Left kidney (tissue), 1 donor: ENCODE measurements at regions not wholly inside any gene's neighbourhood (a gene's known extent, or its start where the extent isn't known, plus 50 kb on each side); places are given as distances from the start of the nearest gene placed in this dataset.
"Not testable (repeated sequence)": the region's sequence is repeated elsewhere in the genome, so short reads cannot be mapped to it uniquely, and the experiment has no call there.

Experiments used
- DNase-seq: peaks from one replicate; pipeline ENCODE4 v3.0.0-alpha.2; 2013

GRCh38 chr18:47677952-47678351 lies 252.5 kb downstream of the SMAD2 start:
- no peak for DNase-seq

GRCh38 chr18:47669815-47670214 lies 260.6 kb downstream of the SMAD2 start:
- DNase-seq = no peak

DNA sequence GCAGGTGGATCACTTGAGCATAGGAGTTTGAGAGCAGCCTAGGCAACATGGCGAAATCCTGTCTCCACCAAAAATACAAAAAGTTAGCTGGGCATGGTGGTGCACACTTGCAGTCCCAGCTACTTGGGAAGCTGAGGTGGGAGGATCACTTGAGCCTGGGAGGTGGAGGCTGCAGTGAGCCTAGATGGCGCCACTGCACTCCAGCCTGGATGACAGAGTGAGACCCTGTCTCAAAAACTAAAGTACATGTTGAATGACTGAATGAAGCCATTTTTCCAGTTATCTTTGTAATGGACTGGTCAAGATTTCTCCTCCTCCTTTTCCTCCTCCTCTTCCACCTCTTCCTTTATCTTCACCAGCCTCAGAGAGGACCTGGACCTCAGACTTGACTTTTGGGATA lies 272.0 kb downstream of the SMAD2 start:
- no peak for DNase-seq

DNA sequence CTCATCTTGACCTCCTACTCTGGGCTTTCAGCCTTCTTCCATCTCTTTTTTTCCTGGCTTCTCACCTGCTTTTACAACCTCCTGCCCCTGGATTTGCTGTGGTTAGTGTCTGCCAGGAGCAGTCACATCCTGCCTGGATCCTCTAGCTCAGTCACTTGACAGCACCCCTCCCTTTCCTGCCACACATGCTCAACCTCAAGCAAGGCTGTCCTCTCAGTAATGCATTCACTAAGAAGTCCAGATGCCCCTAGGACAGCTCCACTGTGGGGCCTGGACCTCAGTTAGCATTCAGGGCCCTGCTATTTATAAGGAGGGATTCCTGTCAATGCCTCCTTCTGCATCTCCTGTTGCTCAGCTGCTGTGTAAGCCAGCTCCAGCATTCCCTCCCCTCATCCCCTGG lies 275.5 kb downstream of the SMAD2 start:
- no peak for DNase-seq

DNA sequence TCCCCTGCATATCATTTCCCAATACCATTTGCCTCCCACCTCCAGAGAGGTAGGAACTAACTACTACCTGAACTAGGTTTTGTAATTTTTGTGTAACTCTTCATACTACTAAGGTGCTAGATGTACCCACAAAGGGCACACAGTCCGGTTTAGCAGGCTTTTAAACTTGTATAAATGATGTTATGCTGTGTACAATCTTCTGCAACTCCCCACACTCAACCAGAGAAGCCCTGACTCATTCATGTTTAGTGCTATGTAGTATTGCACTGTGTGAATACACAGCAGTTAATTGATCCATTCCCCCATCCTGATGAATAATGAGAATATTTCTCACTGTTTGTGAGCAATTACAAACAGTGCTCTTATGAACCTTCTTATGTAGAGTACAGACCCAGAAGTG lies 285.6 kb downstream of the SMAD2 start:
- DNase-seq = no peak

DNA sequence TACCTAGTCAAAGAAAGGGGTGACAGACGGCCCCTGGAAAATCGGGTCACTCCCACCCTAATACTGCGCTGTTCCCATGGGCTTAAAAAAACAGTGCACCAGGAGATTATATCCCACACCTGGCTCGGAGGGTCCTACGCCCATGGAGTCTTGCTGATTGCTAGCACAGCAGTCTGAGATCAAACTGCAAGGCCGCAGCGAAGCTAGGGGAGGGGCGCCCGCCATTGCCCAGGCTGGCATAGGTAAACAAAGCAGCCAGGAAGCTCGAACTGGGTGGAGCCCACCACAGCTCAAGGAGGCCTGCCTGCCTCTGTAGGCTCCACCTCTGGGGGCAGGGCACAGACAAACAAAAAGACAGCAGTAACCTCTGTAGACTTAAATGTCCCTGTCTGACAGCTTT lies 292.9 kb downstream of the SMAD2 start:
- not testable (repeated sequence) for DNase-seq

DNA sequence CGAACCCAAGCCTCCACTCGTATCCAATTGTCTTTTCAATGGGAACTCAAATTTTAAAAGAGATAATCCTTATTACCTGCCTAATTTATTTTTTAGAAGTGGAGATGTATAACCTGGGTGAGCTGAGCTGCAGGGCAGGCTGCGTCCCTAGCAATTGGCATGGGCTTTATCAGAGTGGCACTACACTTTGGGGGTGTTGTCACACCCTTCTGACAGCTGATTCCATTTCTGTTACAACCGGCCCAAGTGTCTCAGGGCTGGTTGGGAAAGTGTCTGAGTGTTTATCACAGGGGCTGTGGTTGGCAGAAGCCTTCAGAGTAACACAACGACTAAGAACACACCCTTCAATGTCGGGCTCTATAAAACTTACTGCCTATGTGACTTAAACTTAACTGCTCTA lies 295.0 kb downstream of the SMAD2 start:
- no peak for DNase-seq

DNA sequence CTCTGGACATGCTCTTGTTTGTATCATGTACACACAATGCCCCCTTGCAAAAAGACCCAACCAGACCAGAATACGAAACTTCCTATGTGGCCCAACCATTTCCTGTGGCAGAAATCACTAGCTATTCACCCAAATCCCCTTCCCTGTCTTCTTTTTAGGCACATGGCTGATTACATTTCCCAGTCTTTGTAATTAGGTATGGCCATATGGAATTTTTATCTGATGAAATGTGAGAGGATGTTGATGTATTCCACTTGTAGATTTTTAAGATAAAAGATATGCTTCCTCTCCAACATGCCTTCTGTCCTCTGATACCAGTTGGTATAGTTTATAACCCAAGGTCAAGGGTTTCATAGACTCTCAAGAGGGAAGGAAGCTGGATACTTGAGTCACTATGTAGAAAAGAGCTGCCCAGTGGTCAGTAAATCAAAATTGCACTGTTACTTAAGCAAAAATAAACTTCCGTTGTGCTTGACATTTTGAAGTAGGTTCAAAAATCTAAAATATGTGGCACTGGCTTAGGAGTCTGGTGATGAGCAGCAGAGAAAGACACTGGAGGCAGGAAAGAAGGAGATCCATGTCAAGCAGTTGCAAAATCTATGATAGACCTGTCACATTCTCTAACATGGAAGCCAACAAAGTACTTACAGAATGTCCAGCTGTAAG lies 297.4 kb downstream of the SMAD2 start:
- no peak for DNase-seq

DNA sequence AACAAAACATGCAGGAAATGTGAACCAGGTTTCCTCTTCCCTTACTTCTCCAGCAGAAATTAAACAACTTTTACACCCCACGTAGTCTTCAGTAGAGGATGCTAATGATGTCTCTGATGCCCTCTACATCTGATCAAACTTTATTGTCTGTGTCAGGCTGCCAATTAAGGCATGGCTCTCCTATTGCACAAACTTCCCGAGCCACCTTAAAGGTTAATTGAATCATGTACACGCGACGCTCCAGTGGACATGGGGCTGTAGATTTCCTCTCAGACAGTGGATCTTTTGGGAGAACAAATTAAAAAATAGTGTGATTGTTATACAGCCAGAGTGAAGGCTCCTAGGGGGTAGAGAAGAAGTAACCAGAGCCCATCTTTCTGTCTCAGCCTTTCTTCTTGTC lies 301.6 kb downstream of the SMAD2 start:
- DNase-seq = peak; percentile 6

DNA sequence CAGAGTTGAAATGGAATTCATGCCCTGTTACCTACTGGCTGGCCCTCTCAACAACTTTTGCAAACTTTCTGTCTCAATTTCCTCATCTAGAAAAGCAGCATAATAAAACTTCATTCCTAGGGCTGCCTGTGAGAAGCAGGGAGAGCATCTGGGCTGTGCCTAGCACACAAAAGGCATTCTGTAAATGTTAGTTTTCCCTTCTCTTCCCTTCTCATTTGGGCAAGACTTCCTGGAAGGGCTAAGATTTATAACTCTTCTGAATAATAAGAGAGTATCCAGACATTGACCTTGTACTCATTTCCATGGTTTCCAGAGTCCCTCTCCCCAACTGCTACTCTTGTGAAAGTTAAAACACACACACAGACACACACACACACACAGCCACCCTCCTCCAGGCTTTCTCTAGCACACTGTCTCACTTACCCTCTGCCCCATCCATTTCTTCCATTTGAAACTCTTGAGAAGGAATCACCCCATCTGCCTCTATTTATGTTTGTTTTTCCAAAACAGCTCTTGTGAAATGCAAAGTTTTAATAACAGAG lies 302.1 kb downstream of the SMAD2 start:
- peak; percentile 1 for DNase-seq

DNA sequence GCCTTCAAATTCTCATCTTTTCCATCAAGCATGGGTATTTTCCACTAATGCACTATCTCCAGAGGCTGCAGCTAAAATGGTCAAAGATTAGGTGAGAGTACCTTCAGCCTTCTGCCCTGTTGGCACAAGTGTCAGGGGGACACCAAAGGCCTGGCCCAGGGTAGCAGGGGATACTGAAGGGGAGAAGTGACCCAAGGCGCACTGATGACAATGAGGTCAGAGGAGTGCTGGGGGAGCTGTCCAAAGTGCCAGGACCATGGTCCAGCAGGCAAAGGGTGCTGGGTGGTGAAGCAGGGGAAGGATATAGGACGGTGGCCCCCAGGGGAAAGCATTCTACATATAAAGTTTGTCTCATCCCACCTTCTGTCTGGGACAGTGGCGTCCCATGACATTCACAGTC lies 303.4 kb downstream of the SMAD2 start:
- DNase-seq = no peak

DNA sequence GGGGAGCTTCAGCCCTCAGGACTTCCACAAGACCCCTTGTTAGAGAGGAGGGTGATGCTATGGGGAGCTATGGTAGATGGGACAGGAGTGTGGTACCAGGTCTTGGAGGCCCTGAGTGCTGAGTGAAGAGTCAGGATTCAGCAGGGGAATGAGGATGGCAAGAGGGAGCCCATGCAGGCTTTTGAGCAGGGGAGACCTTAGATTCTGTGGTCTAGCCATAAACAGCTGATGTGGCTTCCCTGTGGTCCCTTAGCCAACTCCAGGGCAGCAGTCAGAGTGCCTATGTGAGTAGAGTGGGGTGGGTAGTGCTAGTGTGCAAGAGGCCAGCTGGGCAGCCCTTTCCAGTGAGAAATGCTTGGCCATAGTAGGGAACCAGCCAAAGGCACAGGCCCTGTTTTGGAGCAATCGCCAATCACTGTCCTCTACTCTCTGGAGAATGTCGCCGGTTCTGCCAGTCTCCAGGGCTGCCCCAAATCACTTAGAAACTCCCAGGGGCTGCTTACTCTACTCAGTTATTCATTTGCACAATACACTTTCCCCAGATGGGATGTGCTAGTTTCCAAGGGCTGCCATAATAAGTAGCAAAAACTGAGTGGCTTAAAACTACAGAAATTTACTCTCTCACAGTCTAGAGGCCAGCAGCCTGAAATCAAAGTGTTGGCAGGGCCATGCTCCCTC lies 310.5 kb downstream of the SMAD2 start:
- DNase-seq = no peak

- DNase-seq = no peak
Observed at GRCh38 chr18:47618758-47619157, 311.7 kb downstream of the SMAD2 start.

DNA sequence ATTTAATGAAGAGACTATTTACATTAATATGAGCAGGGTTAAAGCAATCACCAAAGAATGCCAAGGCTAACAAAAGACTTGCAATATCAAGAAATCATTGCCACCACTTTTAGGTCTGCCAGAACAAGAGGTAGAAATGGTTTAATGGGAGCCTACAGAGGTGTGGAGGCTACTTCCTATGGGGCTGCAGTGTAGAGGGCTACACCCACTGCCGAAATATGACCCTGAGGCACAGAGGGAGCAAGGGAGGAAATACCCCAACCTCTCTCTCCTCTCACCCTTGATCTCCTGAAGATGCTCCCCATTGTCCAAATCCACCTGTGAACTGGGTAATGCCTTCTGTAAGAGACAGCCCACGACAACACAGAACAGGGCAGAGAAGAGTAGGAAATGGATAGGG lies 315.4 kb downstream of the SMAD2 start:
- no peak for DNase-seq

DNA sequence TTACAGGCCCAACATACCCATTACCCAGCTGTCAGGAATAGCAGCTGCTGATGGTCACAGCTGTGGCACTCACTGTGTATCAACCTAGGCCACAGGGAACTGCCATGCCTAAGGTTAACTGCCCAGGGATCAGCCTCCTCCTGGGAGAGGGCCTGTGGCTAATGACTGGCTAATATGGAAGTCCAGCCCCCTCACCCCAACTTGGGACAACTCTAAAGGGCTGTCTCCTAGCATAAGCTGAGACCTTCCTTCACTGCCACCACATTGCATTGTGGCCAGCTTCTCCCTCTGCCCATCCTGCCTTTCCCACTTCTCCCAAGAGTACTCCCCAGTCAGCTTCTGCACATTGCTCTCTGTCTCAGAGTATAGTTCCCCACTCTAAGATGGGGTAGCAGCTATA lies 316.5 kb downstream of the SMAD2 start:
- DNase-seq = no peak

DNA sequence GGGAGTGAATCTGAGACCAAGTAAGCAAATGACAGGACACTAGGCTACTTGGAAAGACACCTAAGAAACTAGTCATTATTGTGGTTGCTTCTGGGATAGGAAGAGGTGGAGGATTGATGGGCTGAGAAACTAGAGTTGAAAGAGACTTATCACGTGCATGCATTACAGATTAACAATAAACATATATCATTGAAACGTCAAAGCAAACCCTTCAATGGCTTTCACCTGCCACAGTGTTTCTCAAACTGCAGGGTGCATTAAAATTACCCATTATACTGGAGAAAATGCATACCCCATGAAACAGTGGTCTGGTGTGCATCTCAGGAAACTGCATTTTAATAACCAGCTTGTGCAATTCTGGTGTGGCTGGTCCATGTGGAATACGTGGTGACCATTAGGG lies 318.8 kb downstream of the SMAD2 start:
- DNase-seq = no peak

- DNase-seq = no peak
Observed at GRCh38 chr18:47606526-47606925, 323.9 kb downstream of the SMAD2 start.

GRCh38 chr18:47605093-47605492 lies 325.4 kb downstream of the SMAD2 start:
- DNase-seq = no peak

DNA sequence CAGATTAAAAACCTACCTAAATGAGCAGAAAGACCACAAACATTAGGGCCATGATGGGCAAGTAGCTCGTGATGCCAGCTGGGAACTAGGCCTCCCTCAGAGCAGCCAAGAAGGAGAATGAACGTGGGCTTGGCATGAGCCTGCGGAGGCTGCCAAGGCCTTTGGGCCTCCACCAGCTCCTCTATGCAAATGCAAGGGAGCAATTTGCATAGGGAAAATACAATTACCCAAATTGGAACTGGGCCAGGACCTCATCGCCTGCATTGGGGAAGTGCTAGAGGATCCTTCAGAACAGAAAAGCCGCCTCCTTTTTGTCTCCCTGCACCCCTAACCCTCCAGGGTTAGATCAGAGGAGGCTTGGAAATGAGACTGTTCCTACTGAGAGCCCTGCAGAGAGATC lies 326.4 kb downstream of the SMAD2 start:
- DNase-seq = no peak

GRCh38 chr18:47603158-47603557 lies 327.3 kb downstream of the SMAD2 start:
- DNase-seq = no peak

DNA sequence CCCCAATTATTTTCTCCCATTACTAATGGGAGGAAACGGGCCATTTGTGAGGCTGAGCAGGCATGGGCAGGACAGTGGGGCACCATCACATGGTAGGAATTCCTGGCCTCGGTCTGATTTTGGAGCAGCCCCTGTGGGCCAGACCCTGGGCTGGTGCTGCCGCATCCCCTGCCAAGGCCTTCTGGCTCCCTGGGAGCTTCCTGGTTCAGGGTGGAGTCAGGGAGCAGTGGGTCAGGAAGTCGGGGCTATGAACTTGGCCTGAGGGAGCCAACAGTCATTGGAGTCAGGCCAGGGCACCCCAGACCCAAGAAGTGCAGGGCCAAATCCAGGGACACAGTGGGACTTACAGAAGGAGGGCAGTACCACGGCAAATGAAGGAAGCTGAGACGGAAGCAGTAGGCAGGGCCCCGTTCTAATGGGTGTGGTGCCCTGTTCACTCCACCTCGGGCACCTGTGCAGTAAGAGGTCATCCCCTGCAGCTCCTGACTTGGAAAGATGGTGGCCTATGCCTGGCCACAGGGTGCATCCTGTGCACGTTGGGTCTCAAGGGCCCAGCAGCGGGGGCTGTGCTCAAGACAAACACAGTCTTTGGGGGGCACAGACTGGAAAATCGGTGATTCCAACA lies 328.1 kb downstream of the SMAD2 start:
- DNase-seq = no peak

GRCh38 chr18:47601581-47602272 lies 328.7 kb downstream of the SMAD2 start:
- DNase-seq = no peak
